Dedifferentiated amniotic fluid mesenchymal stem cell (primary cell): ENCODE measurements at regions not wholly inside any gene's neighbourhood (a gene's known extent, or its start where the extent isn't known, plus 50 kb on each side); places are given as distances from the start of the nearest gene placed in this dataset.

Source experiments
- DNase-seq: peaks from one replicate; pipeline ENCODE4 v3.0.0-alpha.2; 2016; ENCODE audit errors: extremely low spot score

DNA sequence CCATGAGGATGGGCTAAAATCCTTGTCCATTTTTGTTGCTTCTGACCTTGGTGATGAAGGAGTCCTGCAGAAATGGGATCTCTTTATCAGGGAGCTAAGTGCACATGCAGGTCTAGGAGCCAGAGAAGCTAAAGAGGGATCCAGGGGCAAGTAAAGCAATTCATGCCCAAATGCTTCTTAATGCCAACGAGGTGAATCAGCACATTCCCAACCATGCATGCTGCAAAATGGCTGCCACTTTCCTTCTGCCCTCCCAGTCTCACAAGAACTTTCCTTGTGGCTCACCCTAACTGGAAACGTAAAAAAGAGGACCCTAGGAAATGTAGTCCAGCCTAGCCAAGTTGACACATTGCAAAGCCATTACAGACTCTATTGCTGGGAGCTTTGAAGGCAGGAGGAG is 298.4 kb downstream of the MAFB start:
- no peak for DNase-seq

DNA sequence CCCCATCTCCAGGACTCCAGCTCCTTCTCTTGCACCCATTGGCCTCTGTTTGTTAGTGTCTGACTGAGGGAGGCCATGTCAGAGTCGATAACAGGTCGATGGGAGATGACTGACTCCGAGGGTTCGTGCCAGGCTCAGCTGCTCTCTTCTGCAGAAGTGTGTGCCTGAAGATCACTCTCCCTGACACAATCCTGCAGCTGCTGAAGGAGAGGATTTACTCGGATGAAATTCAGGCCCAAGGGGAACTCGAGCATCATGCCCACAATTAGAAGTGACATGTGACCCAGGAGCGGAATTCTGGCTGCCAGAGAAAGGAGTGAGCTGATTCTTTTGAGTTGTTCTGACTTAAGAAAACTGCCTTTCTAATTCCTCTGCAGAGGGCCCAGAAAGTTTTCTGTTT is 318.2 kb downstream of the MAFB start:
- DNase-seq = no peak

DNA sequence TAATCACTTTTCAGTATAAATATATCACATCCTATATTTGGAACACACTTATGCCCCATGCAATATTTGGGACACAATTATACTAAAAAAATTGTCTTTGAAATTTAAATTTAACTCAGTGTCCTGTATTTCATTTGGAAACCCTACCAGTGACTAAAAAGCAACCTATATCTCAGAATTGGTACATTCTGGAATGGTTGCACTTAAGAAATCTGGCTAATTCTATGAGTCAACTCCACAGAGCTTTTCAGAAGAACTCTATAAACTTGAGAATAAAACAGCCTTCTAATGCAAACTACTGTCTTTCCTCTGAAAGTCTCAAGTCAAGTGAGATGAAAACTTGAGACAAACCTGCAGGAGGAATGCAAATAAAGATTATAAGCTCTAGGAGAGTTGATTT is 320.2 kb downstream of the MAFB start:
- DNase-seq = no peak

DNA sequence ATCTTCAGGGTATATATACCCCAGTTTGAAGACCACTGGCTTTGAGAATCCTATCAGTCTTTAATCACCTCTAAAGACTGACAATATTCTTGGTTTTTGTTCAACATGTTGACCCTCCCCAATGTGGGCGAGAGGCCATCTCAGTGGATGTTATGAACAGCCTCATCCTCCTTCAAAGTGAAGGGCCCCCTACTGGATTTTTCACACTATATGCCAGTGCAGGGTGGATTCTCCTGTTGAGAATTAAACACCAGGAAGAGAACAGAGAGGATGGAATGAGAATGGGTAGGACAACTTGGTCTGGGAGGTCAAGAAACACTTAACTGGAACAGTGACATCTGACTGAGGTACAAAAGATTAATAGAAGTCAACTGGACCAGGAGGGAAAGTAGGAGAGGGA is 327.1 kb downstream of the MAFB start:
- no peak for DNase-seq

DNA sequence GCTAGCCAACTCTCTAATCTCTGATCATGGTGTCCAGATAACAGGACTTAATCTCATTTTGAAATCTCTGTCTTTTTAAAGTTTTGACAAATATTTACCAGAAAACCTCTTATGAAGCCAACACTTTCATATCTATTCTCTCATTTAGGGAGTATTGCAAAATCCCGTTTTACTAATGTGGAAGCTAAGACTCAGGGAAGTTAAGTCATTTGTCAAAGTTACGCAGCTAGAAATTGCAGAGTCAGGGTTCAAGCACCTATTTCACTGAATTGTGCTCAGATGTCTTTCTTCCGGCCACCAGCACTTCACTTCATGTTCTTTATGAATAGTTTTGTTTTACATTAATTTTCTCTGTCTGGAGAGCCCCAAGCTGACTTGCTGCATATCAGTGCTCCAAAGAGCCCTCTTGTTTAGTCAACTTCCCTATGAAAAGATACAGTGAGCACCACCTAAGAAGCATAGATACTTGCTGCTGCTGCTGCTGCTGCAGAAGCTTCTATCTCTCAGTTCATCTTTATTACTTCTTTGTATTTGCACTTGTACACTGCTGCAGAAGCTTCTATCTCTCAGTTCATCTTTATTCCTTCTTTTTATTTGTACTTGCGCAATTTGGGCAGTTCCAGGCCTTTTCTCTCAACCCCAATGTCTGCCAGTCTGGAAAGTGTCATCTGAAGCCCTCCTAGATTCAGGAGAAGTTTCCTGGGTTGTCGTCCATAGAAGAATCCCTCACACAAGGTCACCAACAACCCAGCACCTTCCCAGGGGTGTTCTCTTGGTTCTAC is 329.7 kb downstream of the MAFB start:
- no peak for DNase-seq

DNA sequence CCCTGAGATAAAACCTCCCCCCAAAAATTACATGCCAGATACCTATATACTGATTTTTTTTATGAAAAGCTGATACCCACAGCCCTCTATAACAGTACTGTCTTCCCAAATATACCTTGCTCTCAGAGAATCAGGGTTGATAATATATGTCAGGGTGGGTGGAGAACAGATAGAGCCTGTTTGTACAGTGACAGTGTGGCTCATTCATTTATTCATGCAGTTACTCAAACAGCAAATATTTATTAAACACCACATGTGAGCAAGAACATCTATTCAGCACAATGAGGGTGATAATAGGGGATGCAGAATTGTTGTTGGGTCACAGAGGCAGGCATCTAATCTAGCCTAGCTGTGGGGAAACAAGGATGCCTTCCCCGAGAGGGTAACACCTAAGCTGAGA is 334.2 kb downstream of the MAFB start:
- no peak for DNase-seq

DNA sequence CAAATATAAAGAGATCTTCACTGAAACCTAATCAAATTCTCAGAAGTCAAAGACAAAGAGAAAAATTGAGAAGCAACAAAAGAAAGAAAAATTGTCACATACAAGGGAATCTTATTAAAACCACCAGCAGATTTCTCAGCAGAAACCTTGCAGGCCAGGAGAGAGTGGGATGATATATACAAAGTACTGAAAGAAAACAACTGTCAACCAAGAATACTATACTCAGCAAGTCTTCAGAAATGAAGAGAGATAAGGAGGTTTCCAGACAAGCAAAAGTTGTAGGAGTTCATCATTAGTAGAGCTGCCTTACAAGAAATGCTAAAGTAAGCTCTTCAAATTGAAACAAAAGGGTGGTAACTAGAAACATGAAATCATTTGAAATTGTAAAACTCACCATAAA is 345.6 kb downstream of the MAFB start:
- DNase-seq = no peak

DNA sequence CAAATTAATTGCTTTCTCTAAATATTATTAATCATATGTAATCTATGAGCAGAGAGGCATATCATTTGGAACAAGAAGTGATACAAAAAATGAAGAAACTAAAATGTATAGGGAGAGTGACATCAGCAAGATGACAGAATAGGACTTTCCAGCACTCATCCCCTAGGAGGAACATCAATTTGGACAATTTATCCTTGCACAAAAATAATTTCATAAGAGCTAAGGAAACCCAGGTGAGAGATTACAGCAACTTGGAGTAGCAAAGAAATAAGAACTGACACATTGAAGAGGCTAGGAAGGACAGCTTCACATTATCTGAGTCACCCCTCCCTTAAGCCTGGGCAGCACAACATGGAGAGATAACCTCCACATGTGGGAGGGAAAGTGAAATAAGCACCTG is 347.5 kb downstream of the MAFB start:
- DNase-seq = no peak

DNA sequence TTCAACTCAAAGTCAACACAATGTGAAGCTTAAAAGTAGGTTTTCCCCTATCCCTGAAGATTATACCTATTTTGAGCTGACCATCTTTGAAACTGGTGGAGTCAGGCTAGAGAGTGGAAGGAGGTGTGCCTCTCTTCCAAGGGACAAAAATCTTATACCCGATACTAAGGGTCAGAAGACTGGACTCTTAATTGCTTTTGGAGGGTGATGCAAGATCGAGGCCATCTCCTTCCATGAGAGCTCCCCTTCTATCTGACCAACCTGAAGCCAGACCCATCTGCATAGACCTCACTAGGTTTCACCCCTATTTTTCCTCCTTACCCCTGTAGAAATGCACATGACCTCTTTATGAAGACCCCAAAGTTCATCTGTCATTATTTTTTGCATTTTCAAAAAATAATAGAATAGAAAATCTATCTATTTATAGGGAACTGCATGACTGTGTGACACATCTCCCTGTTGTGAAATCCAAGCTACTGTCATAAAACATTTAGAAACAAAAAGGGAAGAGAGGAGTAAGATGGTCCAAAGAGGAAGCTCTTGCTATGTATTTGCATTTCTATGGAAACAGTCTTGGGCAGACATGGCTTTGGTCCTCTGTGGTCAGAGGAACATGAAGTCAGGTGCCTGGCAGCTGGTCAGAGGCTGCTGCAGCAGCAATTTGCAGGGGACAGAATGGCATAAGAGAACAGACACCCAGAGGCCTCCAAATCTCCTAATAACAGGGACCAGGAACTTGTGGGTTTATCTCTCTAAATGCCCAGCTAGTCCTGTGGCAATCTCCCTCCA is 349.2 kb downstream of the MAFB start:
- DNase-seq = no peak

DNA sequence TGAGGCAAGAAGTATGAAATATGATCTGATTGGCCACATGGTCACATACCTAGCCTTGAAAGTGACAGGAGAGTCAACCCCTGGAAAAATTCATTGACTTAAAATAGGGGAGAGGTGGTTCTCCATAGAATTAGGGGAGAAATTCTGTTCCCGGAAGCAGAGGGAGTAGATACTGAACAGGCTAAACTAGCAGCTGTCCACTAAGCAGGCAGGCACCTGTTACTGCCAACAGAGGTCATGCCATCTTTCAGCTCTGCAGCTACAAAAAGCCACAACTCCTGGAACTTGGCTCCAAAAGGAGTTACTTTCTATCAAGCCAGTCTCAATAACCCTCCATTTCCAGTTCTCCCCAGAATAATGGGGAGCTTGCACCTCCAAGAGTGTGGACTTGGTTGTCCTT is 352.5 kb downstream of the MAFB start:
- DNase-seq = no peak

DNA sequence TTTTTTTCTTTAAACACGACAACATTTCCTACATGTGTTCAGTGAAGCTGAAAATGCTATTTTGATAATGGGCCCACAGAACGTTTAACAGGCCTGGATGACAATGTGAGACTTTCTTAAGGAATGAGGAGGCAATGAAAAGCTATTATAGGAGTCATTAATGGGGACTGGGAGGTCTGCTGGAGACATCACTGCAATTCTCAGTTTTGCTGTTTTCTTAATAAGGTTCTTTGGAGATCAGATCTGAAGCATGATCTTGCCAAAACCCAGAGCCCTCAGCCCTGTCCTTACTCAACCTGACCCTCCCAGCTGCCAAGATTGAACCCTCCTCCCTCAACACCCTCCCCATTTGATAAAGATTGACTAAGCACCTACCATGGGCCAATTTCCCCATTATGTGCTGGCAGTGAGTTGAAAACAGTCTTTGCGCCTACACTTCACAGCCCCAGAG is 353.1 kb downstream of the MAFB start:
- no peak for DNase-seq

DNA sequence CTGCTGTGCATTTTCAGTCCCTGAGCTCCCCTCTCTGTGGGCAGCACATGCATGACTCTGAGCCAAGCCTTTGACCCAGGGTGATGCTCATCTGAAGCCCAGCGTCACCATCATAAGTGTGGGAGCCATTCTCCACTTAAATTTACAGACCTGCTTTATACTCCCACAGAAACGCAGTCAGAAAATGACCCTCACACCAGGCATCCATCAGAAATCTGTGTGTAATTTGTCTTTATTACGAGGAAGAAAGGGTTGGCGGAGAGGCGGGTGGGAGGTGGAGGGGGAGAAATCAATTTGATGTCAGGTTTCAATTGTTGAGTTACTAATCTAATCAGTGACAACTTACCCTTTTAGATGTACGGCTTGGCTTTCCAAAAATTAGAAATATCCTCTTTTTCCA is 353.6 kb downstream of the MAFB start:
- DNase-seq = no peak

DNA sequence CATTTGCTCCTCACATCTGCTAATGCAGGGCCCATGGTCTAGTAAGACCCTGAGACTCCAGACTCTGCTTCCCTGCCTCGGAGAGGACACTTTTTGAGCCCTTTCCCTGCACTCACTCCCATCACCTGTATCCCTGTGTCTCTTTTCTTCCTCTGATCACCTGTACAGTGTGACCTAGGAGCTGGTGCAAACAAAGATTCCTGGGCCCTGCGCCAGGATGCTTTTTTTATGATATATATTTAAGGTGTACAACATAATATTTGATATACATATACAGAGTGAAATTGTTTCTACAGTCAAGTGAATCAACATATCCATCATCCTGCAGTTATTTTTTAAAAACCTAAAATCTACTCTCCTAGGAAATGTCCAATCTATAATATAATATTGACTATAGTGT is 355.4 kb downstream of the MAFB start:
- DNase-seq = no peak

DNA sequence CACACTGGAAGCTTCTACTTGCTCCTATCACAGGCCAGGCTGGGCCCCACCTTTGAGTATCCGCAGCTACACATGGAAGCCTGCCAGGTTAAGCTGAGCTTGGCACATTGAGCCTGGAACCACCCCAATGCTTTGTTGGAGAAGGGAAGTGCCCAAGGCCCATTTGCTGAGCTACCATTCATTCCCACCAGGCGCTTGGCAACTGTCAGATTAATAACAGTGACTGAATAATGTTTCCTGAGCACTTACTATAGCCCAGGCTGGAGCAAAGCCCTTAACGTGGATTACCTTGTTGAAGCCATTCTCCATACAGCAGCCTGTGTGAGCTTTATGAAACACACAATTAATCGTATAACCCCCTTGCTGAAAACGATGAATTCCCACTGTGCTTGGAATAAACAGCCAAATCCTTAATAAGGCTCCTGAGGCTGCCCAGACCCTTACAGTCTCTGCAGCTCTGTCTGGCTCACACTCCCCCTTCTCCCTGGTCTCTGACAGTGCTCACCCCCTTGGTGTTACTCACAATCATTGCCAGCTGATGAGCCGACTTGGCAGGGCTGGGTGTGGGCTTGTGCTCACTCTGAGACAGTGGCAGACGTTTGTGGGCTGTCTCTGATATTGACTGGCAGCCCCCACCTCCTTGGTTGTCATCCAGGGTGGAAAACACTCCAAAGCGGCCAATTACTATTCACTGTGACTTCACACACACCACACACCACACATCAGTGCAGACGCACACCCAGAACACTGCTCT is 357.1 kb downstream of the MAFB start:
- DNase-seq = no peak

DNA sequence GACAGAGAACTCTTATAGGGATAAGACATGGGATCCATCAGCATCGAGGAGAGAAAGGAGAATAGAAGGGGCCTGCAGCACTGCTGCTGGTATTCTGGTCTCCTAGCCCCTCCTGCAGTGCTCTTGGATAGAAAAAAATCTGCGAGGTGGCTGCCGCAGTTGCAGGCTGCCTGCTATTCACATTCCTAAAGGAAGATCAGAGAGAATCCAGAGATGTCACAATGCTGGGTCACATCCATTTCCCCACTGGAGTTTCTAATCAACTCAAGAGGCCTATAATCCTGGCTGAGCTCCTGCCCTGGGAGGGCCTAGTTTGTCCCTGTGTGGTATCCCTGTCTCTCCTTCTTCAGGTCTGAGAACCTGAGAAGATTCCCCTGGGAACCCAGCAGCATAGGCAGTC is 357.8 kb downstream of the MAFB start:
- DNase-seq = no peak

DNA sequence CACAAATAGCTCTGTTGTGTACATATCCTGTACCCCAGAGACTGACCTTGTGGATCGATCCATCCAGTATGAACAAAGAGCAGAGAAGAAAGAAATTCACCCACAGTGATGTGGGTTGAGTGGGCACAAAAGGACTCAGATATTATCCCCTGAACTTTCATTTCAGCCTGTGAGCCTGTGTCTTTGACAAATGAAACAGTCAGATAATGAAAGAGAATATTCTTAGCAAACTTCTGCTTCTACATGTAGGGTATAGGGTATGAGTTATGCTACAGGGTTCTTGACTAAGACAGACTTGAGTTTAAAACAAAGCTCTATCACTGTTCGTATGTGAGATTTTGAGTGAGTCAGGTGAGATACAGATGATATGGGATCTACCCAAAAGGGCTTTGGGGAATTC is 359.7 kb downstream of the MAFB start:
- DNase-seq = no peak

DNA sequence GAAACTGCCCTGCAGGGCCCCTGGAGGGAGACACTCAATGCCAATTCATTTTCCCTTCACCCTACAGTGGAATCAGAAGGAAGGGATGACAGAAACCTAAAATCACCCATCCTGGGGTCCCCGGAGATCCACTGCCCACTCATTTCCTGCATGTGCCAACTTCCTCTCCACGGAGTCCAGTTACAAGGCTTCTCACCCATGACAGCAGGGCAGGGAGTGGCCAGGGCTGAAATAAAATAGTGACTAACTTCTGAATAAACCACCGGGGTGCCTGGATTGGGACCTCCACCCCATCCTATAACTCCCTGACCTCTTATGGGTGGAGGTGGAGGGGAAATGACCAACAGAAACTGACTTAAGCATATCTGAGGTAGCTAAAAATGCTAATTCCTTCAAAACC is 362.3 kb downstream of the MAFB start:
- DNase-seq = no peak

DNA sequence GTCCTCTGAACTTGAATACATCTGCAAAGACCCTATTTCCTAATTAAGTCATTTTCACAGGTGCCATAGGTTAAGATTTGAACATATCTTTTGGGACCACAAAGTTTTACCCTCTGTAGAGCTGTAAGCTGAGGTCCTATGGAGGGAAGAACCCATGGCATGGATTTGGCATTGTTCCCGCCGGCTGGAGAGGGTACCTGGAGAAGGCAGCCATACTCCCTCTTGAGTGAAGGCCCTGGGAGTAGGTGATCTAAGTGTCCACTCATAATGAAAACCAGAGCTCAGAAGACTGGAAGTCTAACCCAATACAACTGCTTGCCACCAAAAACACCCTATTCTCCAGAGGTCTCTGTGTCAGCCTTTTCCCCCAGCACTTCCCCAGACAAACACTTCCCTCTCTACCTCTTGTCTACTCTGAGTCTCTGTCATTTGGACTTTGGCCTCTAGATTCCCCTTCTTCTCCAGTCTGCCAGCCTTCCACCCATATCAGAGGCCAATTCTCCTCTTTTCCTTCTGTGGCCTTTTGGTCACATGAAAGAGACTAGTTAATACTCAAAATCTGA is 363.9 kb downstream of the MAFB start:
- no peak for DNase-seq

DNA sequence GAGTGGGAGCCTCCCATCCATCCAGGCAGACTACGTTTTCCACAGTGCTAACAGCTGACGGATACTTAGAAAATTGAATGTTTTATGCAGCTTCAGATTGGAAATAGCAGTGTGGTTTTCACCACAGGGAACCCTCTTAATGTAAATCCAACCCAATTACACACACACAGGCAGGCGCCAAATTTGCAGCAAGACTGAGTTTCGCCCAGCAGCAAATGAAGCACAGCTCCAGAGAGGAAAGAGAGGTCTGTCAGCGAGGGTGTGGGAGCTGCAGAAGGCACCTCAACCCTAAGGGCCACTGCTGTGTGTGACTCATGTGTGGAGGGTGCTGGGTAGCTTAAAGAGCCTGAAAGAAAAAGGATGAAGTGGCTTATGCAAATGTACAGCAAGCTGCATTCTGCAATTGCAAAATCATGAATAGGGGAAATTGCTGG is 365.7 kb downstream of the MAFB start:
- DNase-seq = no peak

DNA sequence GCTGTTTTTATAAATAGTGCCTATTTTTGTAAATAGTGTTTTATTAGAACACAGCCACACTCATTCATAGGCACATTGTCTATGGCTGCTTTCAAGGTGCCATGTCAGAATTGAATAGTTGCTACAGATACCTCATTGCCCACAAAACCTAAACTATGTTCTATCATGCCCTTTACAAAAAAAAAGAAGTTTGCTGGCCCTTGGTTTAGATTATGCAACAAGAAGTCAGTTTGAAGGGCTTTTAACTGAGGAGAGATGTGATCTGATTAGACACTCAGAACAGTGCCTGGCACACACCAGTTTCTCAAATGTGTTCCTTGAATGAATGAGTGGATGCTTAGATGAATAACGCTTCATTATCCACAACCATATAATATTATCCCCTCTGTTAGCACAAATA is 366.1 kb downstream of the MAFB start:
- no peak for DNase-seq

DNA sequence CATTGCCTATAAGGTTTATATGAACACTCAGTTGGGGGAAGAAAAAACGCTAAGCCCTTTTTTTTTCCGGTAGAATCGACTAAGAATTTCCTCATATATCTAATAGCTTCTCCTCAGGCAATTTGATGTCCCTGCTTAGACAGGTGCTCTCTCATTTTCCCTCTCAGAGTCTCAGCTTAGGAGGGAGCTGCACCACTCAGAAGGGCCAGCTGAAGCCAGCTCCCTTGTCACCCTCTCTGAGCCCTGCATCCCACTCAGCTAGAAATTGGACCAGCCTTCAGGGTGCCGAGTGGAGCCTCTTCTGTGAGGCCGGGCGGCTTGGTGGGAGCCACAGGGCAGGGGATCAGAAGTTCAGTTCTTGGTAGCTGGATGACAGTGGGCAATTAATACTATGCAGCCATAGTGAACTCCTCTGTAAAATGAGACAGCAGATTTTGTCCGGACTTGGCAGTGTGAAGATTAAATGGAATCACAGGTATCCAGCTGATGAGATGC is 368.5 kb downstream of the MAFB start:
- no peak for DNase-seq
